ENCODE measurements at regions not wholly inside any gene's neighbourhood (a gene's known extent, or its start where the extent isn't known, plus 50 kb on each side); places are given as distances from the start of the nearest gene placed in this dataset.
A peak's percentile ranks its signal among the peaks of the same experiment; 100 is the strongest.

DNA sequence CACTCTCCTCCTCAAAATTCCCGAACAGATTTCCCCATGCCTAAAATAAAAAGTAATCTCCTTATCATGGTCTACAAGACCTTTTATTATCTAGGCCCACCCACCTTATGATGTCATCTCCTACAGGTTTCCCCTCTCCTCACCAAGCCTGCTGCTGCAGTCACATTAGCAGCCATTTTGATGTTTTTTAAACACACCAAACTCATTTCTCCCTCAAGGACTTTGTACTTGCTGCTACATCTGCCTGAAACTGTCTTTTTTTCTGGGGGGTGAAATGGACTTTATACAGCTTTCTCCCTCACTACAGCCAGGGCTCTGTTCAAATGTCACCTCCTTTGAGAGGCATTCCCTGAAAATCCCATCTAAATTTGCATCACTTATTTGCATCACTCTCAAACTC is 90.2 kb upstream of the TAB3 start:
- DNase-seq, result no peak
- Mint-ChIP-seq H3K27me3 (peaks cover 6% of the 10 kb centered on the region), H3K9me3 (ENCODE audit: low read depth) (no peaks in the 10 kb centered on the region), H3K27ac (no peak overlapping the region), H3K4me3 (no peak overlapping the region), H3K36me3 (ENCODE audit: low read depth) (no peaks in the 10 kb centered on the region), H3K4me1 (peaks cover 14% of the 10 kb centered on the region)
- POLR2A ChIA-PET, result no interaction called here
- CTCF ChIA-PET, result no interaction called here
- ATAC-seq, result no peak
- intact Hi-C loops (cut with DNase I, micrococcal nuclease), result loop anchor here in 1 of 2 experiments (10.0 kb wide), 1 partner anchor 244 kb away; no protein-coding TSS in a partner anchor

DNA sequence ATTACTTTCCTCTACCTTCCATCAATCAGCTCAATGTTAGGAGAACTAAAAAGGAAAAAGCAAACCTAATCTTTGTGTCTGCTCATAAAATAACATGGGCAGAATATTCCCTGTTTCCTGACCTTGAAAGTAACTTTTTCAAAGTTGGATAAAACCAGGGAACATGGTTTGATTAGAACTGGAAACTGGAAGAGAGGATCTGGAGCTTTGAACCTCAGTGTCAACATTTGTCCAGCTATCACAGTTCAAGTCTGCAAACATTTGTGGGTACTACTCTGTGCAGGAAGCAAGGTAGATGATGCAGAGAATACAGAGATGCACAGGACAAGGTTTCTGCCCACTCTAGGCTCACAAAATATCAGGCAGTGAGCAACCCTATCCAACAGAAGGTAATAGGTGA is 86.4 kb upstream of the TAB3 start:
- peaks cover 4% of the 10 kb centered on the region for H3K27me3 Mint-ChIP-seq
- H3K9me3 Mint-ChIP-seq (ENCODE audit: low read depth), result no peaks in the 10 kb centered on the region
- DNase-seq (no peak), ATAC-seq (no peak)
- POLR2A ChIA-PET, result no interaction called here
- no peak overlapping the region for H3K27ac Mint-ChIP-seq
- no peak overlapping the region for H3K4me3 Mint-ChIP-seq
- CTCF ChIA-PET, result interaction anchor here (2.7 kb wide), 1 partner anchor 63 kb away, joined by 7 read pairs; no protein-coding TSS in a partner anchor
- H3K36me3 Mint-ChIP-seq (ENCODE audit: low read depth), result no peaks in the 10 kb centered on the region
- intact Hi-C loops (cut with DNase I, micrococcal nuclease), result loop anchor here in 1 of 2 experiments (10.0 kb wide), 1 partner anchor 241 kb away; no protein-coding TSS in a partner anchor
- peaks cover 14% of the 10 kb centered on the region for H3K4me1 Mint-ChIP-seq

DNA sequence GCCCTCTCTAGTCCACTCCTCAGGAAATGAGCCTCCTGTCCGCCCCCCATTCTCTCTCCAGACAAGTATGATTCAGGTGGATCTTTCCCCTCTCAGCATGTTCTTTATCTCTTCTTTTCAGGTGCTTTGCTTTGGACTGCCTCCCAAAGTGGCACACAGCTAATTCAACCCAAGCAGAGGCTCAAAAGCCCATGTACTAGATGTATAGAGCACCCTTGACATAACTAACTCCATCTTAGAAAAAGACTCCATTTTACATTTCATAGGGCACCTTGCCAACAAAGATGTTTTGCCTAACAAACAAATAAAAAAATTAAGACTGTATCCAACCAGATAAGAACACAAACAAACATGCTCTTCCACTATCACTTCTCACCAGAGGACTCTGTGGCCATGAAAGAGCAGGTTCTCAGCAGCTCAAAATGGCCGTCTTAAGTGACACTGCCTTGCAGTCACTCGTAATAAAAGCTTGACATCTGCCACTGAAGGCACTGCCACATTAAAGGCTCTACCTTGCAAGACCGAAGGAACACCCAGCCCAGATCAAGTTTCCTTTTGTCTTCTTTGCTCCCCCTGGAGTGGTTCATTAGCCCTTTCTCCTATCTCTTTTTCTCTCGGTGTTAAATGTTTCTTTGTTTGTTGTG is 84.9 kb upstream of the TAB3 start:
- no peaks in the 10 kb centered on the region for H3K36me3 Mint-ChIP-seq (ENCODE audit: low read depth)
- peaks cover 4% of the 10 kb centered on the region for H3K27me3 Mint-ChIP-seq
- H3K27ac Mint-ChIP-seq, result no peak overlapping the region
- intact Hi-C loops (cut with DNase I, micrococcal nuclease), result loop anchor here in 1 of 2 experiments (2.0 to 10.0 kb wide), 2 partner anchors 239 to 685 kb away; no protein-coding TSS in a partner anchor
- H3K9me3 Mint-ChIP-seq (ENCODE audit: low read depth), result no peaks in the 10 kb centered on the region
- H3K4me1 Mint-ChIP-seq, result peaks cover 14% of the 10 kb centered on the region
- CTCF ChIA-PET, result interaction anchor here (0.6 to 2.7 kb wide), 2 partner anchors 21 to 64 kb away, joined by 3 to 7 read pairs; no protein-coding TSS in a partner anchor
- POLR2A ChIA-PET, result no interaction called here
- no peak overlapping the region for H3K4me3 Mint-ChIP-seq
- DNase-seq, result no peak
- no peak for ATAC-seq

DNA sequence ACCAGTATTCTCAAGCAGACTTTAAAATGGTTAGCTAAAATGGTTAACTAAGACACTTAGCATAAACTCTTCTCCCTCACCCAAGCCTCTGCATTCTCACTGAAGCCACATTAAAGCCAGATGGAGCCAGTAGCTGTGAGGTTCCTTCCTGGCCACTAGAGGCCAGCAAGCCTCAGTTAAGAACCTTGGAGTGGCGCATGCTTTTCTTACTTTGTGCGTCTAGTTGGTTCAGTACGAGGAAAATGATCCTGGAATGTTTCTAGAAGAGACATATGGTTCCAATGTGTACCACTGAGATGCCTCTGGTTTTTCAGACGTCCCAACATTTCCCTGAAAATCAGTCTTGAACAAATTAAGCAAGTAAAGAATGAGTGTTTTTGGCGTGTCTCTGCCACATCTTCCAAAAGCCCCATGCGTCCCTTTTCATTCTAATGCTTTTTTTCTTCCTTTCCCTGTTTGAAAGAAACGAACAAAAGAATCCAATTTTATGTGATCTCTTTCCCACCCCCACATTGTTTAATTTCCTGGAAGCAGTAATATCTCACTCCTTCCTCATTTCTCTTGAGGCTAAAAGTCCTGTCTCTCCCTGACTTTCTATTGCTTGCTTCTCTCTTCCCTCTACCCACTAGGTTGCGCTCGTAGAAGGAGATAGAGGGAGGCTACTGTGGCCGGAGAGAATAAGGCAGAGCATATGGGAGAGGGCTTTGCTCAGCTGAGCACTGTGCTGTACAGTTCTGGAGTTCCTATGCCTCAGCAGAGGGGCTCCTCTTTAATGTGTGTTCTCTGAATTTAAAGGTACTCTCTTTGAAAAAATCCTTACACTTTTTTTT is 82.9 kb upstream of the TAB3 start:
- DNase-seq (peak; percentile 41), ATAC-seq (peak; percentile 86)
- Mint-ChIP-seq H3K36me3 (ENCODE audit: low read depth) (no peaks in the 10 kb centered on the region), H3K9me3 (ENCODE audit: low read depth) (no peaks in the 10 kb centered on the region), H3K27ac (no peak overlapping the region), H3K4me3 (peak overlapping the region; percentile 57), H3K27me3 (peaks cover 4% of the 10 kb centered on the region), H3K4me1 (peaks cover 14% of the 10 kb centered on the region)
- POLR2A ChIA-PET, result no interaction called here
- CTCF ChIA-PET, result interaction anchor here (0.6 to 1.3 kb wide), 5 partner anchors 31 to 328 kb away, joined by 3 to 4 read pairs (median 3); no protein-coding TSS in a partner anchor
- intact Hi-C loops (cut with DNase I, micrococcal nuclease), result loop anchor here in 1 of 2 experiments (2.0 to 10.0 kb wide), 2 partner anchors 237 to 687 kb away; no protein-coding TSS in a partner anchor

DNA sequence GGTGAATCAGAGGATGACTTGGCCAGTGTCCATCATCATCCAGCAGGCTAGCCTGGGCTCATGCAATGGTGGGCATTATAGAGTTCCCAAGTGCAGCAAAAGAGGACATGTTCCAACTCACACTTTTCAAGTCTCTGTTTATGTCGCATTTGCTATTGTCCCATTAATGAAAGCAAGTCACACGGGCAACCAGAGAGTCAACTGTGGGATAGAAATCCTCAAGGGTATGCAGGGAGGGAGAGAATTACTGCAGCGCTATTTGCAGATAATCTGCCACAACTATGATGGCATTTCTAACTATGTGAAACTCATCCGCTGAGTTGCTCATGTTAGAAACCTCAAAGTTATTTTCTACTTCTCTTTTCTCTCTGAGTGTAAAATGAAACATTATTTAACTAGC is 78.5 kb upstream of the TAB3 start:
- Mint-ChIP-seq H3K27me3 (no peaks in the 10 kb centered on the region), H3K4me1 (peaks cover 7% of the 10 kb centered on the region), H3K36me3 (ENCODE audit: low read depth) (no peaks in the 10 kb centered on the region), H3K4me3 (no peak overlapping the region), H3K27ac (no peak overlapping the region), H3K9me3 (ENCODE audit: low read depth) (no peaks in the 10 kb centered on the region)
- DNase-seq, result no peak
- POLR2A ChIA-PET, result no interaction called here
- CTCF ChIA-PET, result no interaction called here
- intact Hi-C loops (cut with DNase I, micrococcal nuclease), result no loop called here
- ATAC-seq, result no peak

DNA sequence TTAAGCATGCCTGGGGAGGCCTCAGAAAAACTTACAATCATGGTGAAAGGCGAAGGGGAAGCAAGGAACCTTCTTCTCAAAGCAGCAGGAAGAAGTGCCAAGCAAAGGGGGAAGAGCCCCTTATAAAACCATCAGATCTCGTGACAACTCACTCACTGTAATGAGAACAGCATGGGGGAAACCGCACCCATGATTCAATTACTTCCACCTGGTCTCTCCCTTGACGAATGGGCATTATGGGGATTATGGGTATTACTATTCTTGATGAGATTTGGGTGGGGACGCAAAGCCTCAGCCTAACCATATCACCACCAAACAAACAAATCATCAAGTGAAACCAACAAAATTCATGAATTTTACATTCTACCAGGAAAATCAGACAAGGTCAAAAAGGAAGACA is 76.7 kb upstream of the TAB3 start:
- Mint-ChIP-seq H3K36me3 (ENCODE audit: low read depth) (no peaks in the 10 kb centered on the region), H3K4me1 (no peaks in the 10 kb centered on the region), H3K9me3 (ENCODE audit: low read depth) (no peaks in the 10 kb centered on the region), H3K27ac (no peak overlapping the region), H3K4me3 (no peak overlapping the region), H3K27me3 (no peaks in the 10 kb centered on the region)
- ChIA-PET CTCF (interaction anchor here (0.5 kb wide), 1 partner anchor 193 kb away, joined by 3 read pairs; no protein-coding TSS in a partner anchor), POLR2A (no interaction called here)
- DNase-seq (no peak), ATAC-seq (no peak)
- intact Hi-C loops (cut with DNase I, micrococcal nuclease), result no loop called here

DNA sequence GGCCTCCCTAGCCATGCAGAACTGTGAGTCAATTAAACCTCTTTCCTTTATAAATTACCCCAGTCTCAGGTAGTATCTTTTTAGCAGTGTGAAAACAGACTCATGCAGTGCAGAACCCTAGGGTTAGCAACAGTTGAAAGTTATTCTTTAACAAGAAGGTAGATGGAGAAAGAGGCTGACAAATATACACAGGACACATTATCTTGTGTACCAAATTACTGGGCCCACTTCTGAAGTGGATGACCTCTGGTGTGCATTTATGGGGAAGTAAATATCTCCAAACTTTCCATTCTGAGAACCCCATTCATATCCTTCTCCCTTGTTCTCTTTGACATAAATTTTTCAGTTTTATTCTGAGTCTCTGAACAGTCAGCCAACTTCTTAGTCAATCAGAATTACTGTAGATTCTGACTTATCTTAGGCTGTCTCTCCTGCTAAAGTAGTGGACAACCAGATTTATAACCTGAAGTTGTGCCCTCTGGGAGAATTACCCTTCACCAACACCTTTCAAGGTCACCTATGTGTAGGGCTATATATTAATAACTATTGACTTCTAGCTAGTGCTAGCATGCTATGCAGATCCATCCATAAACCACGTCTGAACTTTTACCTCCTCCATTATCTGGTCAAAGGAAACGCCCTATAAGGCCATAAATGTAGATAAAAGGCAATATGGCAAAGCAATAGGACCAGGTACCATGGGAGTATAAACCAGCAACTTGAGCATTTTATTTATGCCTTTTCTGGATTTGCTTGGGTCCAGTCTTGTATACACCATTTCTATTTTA is 72.5 kb upstream of the TAB3 start:
- ChIA-PET POLR2A (no interaction called here), CTCF (no interaction called here)
- intact Hi-C loops (cut with DNase I, micrococcal nuclease), result no loop called here
- Mint-ChIP-seq H3K4me1 (no peaks in the 10 kb centered on the region), H3K27ac (no peak overlapping the region), H3K36me3 (ENCODE audit: low read depth) (no peaks in the 10 kb centered on the region), H3K9me3 (ENCODE audit: low read depth) (no peaks in the 10 kb centered on the region), H3K27me3 (no peaks in the 10 kb centered on the region), H3K4me3 (no peak overlapping the region)
- ATAC-seq, result no peak
- DNase-seq, result no peak

DNA sequence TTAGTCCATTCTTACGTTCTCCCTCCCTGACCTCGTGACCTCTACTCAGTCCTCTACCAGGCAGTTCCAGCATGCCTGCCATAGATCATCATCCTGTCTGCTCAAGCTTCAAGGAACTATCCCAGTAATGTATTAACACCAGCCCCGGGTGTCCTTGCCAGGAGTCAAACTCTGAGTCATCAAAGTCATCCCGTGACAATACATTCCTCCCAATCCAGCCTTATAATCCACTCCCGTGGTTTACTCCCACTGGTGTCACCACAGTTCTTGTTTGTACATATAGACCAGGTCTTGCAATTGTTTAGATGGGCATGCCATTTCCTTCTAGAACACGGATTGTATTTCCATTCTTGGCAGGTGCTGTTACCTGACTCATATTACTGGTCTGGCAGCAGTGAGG is 68.7 kb upstream of the TAB3 start:
- no peak for ATAC-seq
- DNase-seq, result no peak
- Mint-ChIP-seq H3K9me3 (ENCODE audit: low read depth) (no peaks in the 10 kb centered on the region), H3K4me3 (no peak overlapping the region), H3K36me3 (ENCODE audit: low read depth) (no peaks in the 10 kb centered on the region), H3K27ac (no peak overlapping the region), H3K4me1 (no peaks in the 10 kb centered on the region), H3K27me3 (no peaks in the 10 kb centered on the region)
- intact Hi-C loops (cut with DNase I, micrococcal nuclease), result no loop called here
- ChIA-PET POLR2A (no interaction called here), CTCF (no interaction called here)

DNA sequence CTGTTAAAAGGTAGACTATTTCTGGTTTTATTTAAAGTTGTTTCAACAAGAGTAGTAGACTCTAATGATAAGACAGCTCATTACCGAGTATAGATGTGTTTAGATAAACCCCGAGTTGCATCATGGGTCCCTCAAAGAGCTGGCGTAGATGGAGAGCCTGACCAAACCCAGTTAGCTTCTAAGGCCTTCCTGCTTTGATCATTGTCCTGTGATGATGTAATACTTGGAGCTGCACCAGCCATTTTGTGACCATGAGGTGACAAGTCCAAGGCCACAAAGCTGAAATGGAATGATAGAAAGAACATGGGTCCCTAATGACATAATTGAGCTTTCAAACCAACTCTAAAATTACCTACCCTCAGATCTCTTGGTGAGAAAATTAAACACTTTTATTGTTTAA is 66.6 kb upstream of the TAB3 start:
- CTCF ChIA-PET, result interaction anchor here (0.6 kb wide), 1 partner anchor 80 kb away, joined by 3 read pairs; no protein-coding TSS in a partner anchor
- no peaks in the 10 kb centered on the region for H3K36me3 Mint-ChIP-seq (ENCODE audit: low read depth)
- no peak for ATAC-seq
- no peak overlapping the region for H3K4me3 Mint-ChIP-seq
- no peaks in the 10 kb centered on the region for H3K4me1 Mint-ChIP-seq
- POLR2A ChIA-PET, result no interaction called here
- peaks cover 3% of the 10 kb centered on the region for H3K9me3 Mint-ChIP-seq (ENCODE audit: low read depth)
- no peak for DNase-seq
- no peaks in the 10 kb centered on the region for H3K27me3 Mint-ChIP-seq
- intact Hi-C loops (cut with DNase I, micrococcal nuclease), result no loop called here
- no peak overlapping the region for H3K27ac Mint-ChIP-seq

DNA sequence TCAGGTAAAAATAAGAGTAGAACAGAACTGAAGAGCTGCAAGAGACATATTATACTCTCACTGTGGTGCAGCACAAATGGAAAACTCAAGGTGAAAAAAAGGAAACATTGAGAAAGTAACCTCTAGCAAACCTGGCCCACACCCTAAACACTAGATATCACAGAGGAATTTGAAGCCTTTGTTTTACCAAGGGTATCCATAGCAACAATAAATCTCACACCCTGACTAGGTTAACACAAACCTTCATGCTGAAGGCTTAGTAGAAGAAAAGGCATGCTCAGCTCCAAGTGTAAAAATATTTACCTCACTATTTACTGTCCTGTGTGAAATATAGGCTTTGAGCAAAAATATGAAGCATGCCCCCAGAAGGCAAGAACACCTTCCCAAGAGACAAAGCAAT is 61.9 kb upstream of the TAB3 start:
- H3K4me3 Mint-ChIP-seq, result no peak overlapping the region
- H3K27ac Mint-ChIP-seq, result no peak overlapping the region
- no peaks in the 10 kb centered on the region for H3K4me1 Mint-ChIP-seq
- POLR2A ChIA-PET, result no interaction called here
- peaks cover 3% of the 10 kb centered on the region for H3K9me3 Mint-ChIP-seq (ENCODE audit: low read depth)
- H3K27me3 Mint-ChIP-seq, result no peaks in the 10 kb centered on the region
- ATAC-seq (no peak), DNase-seq (no peak)
- CTCF ChIA-PET, result no interaction called here
- intact Hi-C loops (cut with DNase I, micrococcal nuclease), result no loop called here
- no peaks in the 10 kb centered on the region for H3K36me3 Mint-ChIP-seq (ENCODE audit: low read depth)

DNA sequence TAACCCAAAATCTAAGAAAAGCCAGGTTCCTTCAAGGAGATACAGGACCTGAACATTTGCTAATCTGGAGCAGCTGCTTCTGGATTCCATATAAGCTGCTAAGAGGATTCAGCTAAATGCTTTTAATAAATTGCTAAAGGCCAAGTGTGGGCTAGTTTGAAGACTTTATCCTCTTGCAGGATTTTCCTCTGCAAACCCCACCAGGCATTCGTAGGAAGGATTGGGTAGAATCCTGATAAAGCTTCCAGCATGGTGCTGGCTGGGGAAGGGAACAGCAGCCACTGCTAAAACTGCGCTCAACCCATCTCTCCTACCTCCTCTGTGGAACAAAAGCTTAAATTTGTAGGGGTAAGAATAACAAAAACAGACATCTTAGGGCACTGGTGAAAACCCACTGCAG is 61.3 kb upstream of the TAB3 start:
- no peak for DNase-seq
- Mint-ChIP-seq H3K4me3 (no peak overlapping the region), H3K36me3 (ENCODE audit: low read depth) (no peaks in the 10 kb centered on the region), H3K27ac (no peak overlapping the region), H3K27me3 (no peaks in the 10 kb centered on the region), H3K9me3 (ENCODE audit: low read depth) (peaks cover 3% of the 10 kb centered on the region), H3K4me1 (no peaks in the 10 kb centered on the region)
- ATAC-seq, result no peak
- intact Hi-C loops (cut with DNase I, micrococcal nuclease), result no loop called here
- ChIA-PET CTCF (no interaction called here), POLR2A (no interaction called here)

All from activated CD4-positive, alpha-beta T cell treated with anti-CD3 and anti-CD28 coated beads for 36 hours (primary cell).